ENCODE measurements at regions not wholly inside any gene's neighbourhood (a gene's known extent, or its start where the extent isn't known, plus 50 kb on each side); places are given as distances from the start of the nearest gene placed in this dataset.

DNA sequence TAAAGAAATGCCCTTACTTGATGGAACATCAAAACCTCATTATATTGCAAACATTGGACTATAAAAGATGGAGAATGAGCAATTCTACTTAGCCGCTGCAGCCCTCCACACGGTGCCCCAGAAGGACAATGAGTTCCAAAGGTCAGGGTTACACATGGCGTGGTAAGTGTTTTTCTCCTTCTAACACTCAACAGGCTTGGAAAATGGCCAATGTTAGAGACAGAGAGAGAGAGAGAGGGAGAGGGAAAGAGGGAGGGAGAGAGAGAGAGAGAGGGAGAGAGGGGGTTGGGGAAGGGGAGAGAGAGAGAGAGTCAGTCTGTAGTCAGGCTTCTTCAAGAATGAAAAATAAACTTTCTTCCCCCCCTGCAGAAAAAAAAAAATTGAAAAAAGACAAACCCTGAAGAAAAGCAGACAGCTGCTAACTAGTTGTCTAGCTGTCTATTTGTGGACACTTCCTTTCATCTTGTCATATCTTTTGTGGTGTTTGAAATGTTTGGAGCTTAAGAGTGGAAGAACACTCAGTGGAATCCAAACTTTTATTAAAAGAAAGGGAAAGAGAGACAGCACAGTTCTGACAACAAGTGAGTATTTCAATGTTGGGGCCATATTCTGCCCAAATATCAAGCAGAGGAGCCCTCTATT is 324.8 kb downstream of the TMEM38B start:
- Histone ChIP-seq H3K56ac (replicated peaks; ENCODE audit: insufficient read length, low read depth, low read length) (peak overlapping the region; percentile 34), H2AK5ac (ENCODE audit: low read depth, low read length) (no peak overlapping the region), H3K4me2 (ENCODE audit: insufficient read depth in 1 of 2, low read depth in 2 of 2, low read length in 2 of 2) (peak overlapping the region; percentile 24 to 40), H2BK120ac (replicated peaks; ENCODE audit: low read depth, low read length) (peak overlapping the region; percentile 3), H2BK20ac (ENCODE audit: low read length) (no peak overlapping the region), H3K27me3 (replicated peaks in 1 of 4; ENCODE audit: control insufficient read depth in 3 of 4, extremely low read depth in 1 of 4, insufficient read depth in 3 of 4, low read length in 3 of 4) (no peaks in the 10 kb centered on the region), H2BK5ac (ENCODE audit: low read depth, low read length) (peak overlapping the region; percentile 64; the same call in 1 of the 2 replicates), H3K14ac (ENCODE audit: insufficient read length) (no peak overlapping the region), H3K9ac (replicated peaks in 1 of 4; ENCODE audit: extremely low read depth in 1 of 4, low read depth in 3 of 4, low read length in 3 of 4) (no peak overlapping the region), H4K5ac (ENCODE audit: insufficient read length, low read depth, low read length) (no peak overlapping the region), H2BK15ac (ENCODE audit: low read length) (no peak overlapping the region), H3K23me2 (ENCODE audit: low read depth, low read length) (no peaks in the 10 kb centered on the region; the same call in 1 of the 2 replicates), H3K4me1 (replicated peaks in 1 of 4; ENCODE audit: control insufficient read depth in 3 of 4, insufficient read depth in 4 of 4, low read length in 3 of 4) (peaks cover 0 to 14% (median 9%) of the 10 kb centered on the region in 4 experiments; a peak in 5 of 7 replicates), H3K4me3 (ENCODE audit: extremely low read depth in 1 of 4, insufficient read depth in 2 of 4, low read depth in 3 of 4, low read length in 4 of 4) (peak overlapping the region in 1 of 4 experiments; percentile 35; a peak in 1 of 8 replicates), H4K20me1 (replicated peaks in 1 of 2; ENCODE audit: control insufficient read depth in 1 of 2, insufficient read depth in 2 of 2, low read length in 2 of 2) (no peaks in the 10 kb centered on the region), H3K36me3 (ENCODE audit: control insufficient read depth in 2 of 4, insufficient read depth in 4 of 4, low read length in 3 of 4) (peaks cover 0 to 2% (median 0%) of the 10 kb centered on the region in 4 experiments; a peak in 1 of 8 replicates), H3K79me2 (ENCODE audit: control insufficient read depth in 1 of 2, insufficient read depth in 2 of 2, low read length in 2 of 2) (no peaks in the 10 kb centered on the region), H2AFZ (ENCODE audit: low read length) (no peak overlapping the region), H3K4ac (replicated peaks; ENCODE audit: insufficient read length, low read depth, low read length) (no peak overlapping the region), H3K79me1 (ENCODE audit: low read depth, low read length) (no peaks in the 10 kb centered on the region), H3K23ac (ENCODE audit: insufficient read length) (no peak overlapping the region), H3K18ac (ENCODE audit: extremely low read depth, low read length) (no peak overlapping the region; the same call in 1 of the 2 replicates), H4K91ac (replicated peaks; ENCODE audit: insufficient read length, low read length) (peak overlapping the region; percentile 1), H3K9me3 (ENCODE audit: insufficient read depth in 2 of 2, low read depth in 1 of 2, low read length in 1 of 2) (no peaks in the 10 kb centered on the region), H4K8ac (ENCODE audit: extremely low read depth, insufficient read depth, low read length) (no peak overlapping the region), H3K27ac (ENCODE audit: low read depth, low read length) (no peak overlapping the region), H2BK12ac (ENCODE audit: low read depth, low read length) (no peak overlapping the region)
- DNase-seq (ENCODE audit: low read depth in 1 of 2, low spot score in 2 of 2) (no peak), FAIRE-seq (no peak)
- POLR2A ChIA-PET (ENCODE audit: partially characterized antibody) = no interaction called here
- 10% methylated on average over 3 of the region's 3 CpGs; no CpG with 5 or more reads in 1 of the 2 experiments for WGBS, 2 experiments (ENCODE audit: extremely low coverage in 1 of 2, insufficient coverage in 1 of 2, insufficient read length in 1 of 2, insufficient replicate concordance in 2 of 2, low coverage in 1 of 2, low lambda C conversion rate in 2 of 2, missing lambda C conversion rate in 1 of 2)
- CTCF ChIA-PET (ENCODE audit: partially characterized antibody) = interaction anchor here (1.0 to 2.4 kb wide), 4 partner anchors 10 to 30 kb away, joined by 3 to 8 read pairs (median 4); no protein-coding TSS in a partner anchor
- TF ChIP-seq NANOG (IDR thresholded peaks at IDR 0.05; ENCODE audit: insufficient read depth, low read depth, low read length, poor library complexity, severe bottlenecking) (peak; percentile 66), EP300 (IDR thresholded peaks at IDR 0.05; ENCODE audit: borderline replicate concordance in 1 of 2, low read depth in 2 of 2, low read length in 2 of 2) (no peak), RAD21 (IDR thresholded peaks at IDR 0.05 in 1 of 2, conservative IDR thresholded peaks at IDR 0.05 in 1 of 2; ENCODE audit: low read depth in 2 of 2, low read length in 2 of 2) (0 out of 4 replicates have a peak, but pooled peaks of 1 of the 2 experiments have one; percentile 6), YY1 (IDR thresholded peaks at IDR 0.05; ENCODE audit: low read depth, low read length) (0 out of 2 replicates have a peak, but pooled peaks have one; percentile 14), BRCA1 (IDR thresholded peaks at IDR 0.05; ENCODE audit: low read depth, low read length) (no peak), ASH2L (IDR thresholded peaks at IDR 0.05; ENCODE audit: low read length) (peak; percentile 29)

Measured in H1 (cell line).